ENCODE measurements at regions not wholly inside any gene's neighbourhood (a gene's known extent, or its start where the extent isn't known, plus 50 kb on each side); places are given as distances from the start of the nearest gene placed in this dataset.

DNA sequence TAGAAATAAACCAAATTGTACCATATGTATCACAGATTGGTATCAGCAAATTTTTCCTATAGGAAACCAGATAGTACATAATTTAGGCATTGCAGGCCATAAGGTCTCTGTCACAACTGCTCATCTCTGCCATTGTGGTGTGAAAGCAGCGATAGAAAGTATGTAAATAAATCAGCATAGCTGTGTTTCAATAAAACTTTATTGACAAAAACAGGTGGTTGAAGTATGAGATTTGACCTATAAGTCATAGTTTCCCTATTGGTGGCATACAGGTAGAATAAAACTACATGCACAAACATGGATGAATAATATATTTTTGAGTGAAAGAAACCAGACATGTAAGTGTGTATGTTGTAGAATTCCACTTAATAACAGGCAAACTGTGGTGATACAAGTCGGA is 1454.9 kb downstream of the REEP3 start:
- TF ChIP-seq POLR2AphosphoS5 (IDR thresholded peaks at IDR 0.05) (no peak), POLR2A (IDR thresholded peaks at IDR 0.05) (no peak)
- TF ChIP-seq, protein P1, sequence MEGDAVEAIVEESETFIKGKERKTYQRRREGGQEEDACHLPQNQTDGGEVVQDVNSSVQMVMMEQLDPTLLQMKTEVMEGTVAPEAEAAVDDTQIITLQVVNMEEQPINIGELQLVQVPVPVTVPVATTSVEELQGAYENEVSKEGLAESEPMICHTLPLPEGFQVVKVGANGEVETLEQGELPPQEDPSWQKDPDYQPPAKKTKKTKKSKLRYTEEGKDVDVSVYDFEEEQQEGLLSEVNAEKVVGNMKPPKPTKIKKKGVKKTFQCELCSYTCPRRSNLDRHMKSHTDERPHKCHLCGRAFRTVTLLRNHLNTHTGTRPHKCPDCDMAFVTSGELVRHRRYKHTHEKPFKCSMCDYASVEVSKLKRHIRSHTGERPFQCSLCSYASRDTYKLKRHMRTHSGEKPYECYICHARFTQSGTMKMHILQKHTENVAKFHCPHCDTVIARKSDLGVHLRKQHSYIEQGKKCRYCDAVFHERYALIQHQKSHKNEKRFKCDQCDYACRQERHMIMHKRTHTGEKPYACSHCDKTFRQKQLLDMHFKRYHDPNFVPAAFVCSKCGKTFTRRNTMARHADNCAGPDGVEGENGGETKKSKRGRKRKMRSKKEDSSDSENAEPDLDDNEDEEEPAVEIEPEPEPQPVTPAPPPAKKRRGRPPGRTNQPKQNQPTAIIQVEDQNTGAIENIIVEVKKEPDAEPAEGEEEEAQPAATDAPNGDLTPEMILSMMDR (IDR thresholded peaks at IDR 0.05), result no peak
